ENCODE measurements at regions not wholly inside any gene's neighbourhood (a gene's known extent, or its start where the extent isn't known, plus 50 kb on each side); places are given as distances from the start of the nearest gene placed in this dataset.

DNA sequence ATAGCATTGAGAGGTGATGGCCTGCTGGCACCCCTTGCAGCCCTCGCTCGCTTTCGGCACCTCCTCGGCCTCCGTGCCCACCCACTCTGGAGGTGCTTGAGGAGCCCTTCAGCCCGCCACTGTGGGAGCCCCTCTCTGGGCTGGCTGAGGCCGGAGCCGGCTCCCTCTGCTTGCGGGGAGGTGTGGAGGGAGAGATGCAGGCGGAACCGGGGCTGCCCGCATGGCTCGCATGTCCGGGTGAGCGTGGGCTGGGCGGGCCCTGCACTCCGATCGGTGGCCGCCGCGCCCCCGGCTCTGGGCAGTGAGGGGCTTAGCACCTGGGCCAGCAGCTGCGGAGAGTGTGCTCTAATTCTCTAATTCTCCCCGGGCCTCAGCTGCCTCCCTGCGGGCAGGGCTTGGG lies 101.1 kb downstream of the KIF4B start:
- Histone ChIP-seq H3K27me3 (ENCODE audit: control insufficient read depth, insufficient read depth, low read length) (no peaks in the 10 kb centered on the region), H3K4me3 (ENCODE audit: low read depth in 2 of 2, low read length in 2 of 2) (no peak overlapping the region), H3K9me3 (ENCODE audit: control insufficient read depth, insufficient read depth, low read depth, low read length) (no peaks in the 10 kb centered on the region), H3K27ac (ENCODE audit: low read length) (no peak overlapping the region), H3K36me3 (ENCODE audit: control insufficient read depth, insufficient read depth, low read length) (no peaks in the 10 kb centered on the region), H3K4me1 (ENCODE audit: control insufficient read depth, insufficient read depth, low read length) (no peaks in the 10 kb centered on the region)
- intact Hi-C loops (cut with micrococcal nuclease; ENCODE audit: unreplicated experiment) (no loop called here), in situ Hi-C loops (cut with HindIII; ENCODE audit: low pct_unique_long_range_greater_than_20kb, low sequenced_read_pairs) (no loop called here)
- ChIA-PET POLR2A (no interaction called here), CTCF (no interaction called here)
- no peak for TF ChIP-seq SIN3A (IDR thresholded peaks at IDR 0.05; ENCODE audit: borderline replicate concordance, insufficient read depth, low read depth, low read length)
- TF ChIP-seq, protein P1, sequence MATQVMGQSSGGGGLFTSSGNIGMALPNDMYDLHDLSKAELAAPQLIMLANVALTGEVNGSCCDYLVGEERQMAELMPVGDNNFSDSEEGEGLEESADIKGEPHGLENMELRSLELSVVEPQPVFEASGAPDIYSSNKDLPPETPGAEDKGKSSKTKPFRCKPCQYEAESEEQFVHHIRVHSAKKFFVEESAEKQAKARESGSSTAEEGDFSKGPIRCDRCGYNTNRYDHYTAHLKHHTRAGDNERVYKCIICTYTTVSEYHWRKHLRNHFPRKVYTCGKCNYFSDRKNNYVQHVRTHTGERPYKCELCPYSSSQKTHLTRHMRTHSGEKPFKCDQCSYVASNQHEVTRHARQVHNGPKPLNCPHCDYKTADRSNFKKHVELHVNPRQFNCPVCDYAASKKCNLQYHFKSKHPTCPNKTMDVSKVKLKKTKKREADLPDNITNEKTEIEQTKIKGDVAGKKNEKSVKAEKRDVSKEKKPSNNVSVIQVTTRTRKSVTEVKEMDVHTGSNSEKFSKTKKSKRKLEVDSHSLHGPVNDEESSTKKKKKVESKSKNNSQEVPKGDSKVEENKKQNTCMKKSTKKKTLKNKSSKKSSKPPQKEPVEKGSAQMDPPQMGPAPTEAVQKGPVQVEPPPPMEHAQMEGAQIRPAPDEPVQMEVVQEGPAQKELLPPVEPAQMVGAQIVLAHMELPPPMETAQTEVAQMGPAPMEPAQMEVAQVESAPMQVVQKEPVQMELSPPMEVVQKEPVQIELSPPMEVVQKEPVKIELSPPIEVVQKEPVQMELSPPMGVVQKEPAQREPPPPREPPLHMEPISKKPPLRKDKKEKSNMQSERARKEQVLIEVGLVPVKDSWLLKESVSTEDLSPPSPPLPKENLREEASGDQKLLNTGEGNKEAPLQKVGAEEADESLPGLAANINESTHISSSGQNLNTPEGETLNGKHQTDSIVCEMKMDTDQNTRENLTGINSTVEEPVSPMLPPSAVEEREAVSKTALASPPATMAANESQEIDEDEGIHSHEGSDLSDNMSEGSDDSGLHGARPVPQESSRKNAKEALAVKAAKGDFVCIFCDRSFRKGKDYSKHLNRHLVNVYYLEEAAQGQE (IDR thresholded peaks at IDR 0.05; ENCODE audit: insufficient read depth in 1 of 2, low read depth in 2 of 2, low read length in 1 of 2): no peak
- no peak for TF ChIP-seq POLR2AphosphoS5 (IDR thresholded peaks at IDR 0.05; ENCODE audit: low read depth, low read length)
- no peak for TF ChIP-seq TCF7L2 (IDR thresholded peaks at IDR 0.05; ENCODE audit: low read depth, low read length)
- TF ChIP-seq, protein P2, sequence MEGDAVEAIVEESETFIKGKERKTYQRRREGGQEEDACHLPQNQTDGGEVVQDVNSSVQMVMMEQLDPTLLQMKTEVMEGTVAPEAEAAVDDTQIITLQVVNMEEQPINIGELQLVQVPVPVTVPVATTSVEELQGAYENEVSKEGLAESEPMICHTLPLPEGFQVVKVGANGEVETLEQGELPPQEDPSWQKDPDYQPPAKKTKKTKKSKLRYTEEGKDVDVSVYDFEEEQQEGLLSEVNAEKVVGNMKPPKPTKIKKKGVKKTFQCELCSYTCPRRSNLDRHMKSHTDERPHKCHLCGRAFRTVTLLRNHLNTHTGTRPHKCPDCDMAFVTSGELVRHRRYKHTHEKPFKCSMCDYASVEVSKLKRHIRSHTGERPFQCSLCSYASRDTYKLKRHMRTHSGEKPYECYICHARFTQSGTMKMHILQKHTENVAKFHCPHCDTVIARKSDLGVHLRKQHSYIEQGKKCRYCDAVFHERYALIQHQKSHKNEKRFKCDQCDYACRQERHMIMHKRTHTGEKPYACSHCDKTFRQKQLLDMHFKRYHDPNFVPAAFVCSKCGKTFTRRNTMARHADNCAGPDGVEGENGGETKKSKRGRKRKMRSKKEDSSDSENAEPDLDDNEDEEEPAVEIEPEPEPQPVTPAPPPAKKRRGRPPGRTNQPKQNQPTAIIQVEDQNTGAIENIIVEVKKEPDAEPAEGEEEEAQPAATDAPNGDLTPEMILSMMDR (IDR thresholded peaks at IDR 0.05): no peak
- ATAC-seq (no peak), DNase-seq (ENCODE audit: low read depth, low spot score) (no peak)
- BruUV-seq (replicated peaks): no TSS peak

DNA sequence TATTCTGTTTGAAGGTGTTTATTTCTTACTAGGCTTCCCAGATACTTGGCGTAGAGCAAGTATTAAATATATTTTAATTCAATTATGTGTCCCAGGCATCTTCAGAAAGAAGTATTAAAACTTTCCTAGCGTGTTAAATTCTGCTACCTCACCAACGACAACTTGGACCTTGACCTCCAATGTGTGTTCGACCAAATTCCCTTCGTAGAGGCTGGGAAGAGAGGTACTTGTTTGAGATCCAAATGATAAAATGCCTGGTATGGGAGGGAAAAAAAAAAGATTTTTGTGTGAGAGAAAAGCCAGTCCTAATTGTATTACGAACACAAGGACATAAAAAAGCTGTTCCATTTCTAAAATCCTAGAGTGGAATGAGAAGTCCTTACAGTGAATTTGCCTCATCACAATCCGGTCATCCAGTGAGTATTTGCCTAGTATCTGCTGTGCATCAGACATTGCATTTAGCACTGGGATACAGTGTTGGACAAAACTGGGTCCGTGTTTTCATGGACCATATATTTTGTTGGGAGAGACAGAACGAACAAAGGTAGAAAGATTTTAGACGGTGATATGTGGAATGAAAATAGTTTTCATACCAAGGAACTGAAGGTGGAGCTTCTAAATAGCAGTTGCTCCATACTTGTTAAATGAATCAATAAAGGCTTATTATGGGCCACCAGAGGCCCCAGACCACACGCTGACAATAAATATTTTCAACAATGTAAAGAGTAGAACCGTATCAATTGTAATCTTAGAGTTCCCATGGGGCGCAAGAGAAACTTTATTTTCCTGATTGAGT lies 103.1 kb downstream of the KIF4B start:
- Histone ChIP-seq H3K27me3 (ENCODE audit: control insufficient read depth, insufficient read depth, low read length) (no peaks in the 10 kb centered on the region), H3K27ac (ENCODE audit: low read length) (no peak overlapping the region), H3K9me3 (ENCODE audit: control insufficient read depth, insufficient read depth, low read depth, low read length) (no peaks in the 10 kb centered on the region), H3K4me3 (ENCODE audit: low read depth in 2 of 2, low read length in 2 of 2) (no peak overlapping the region), H3K36me3 (ENCODE audit: control insufficient read depth, insufficient read depth, low read length) (no peaks in the 10 kb centered on the region), H3K4me1 (ENCODE audit: control insufficient read depth, insufficient read depth, low read length) (no peaks in the 10 kb centered on the region)
- no TSS peak for BruUV-seq (replicated peaks)
- ChIA-PET CTCF (no interaction called here), POLR2A (no interaction called here)
- TF ChIP-seq, protein P2 (IDR thresholded peaks at IDR 0.05): no peak
- no peak for TF ChIP-seq POLR2AphosphoS5 (IDR thresholded peaks at IDR 0.05; ENCODE audit: low read depth, low read length)
- intact Hi-C loops (cut with micrococcal nuclease; ENCODE audit: unreplicated experiment): no loop called here
- in situ Hi-C loops (cut with HindIII; ENCODE audit: low pct_unique_long_range_greater_than_20kb, low sequenced_read_pairs): no loop called here
- DNase-seq (ENCODE audit: low read depth, low spot score) (no peak), ATAC-seq (no peak)
